Activated T-helper 17 cell treated with anti-CD3 and anti-CD28 coated beads, Interleukin-2, amount 50 U/mL, for 72 hours (primary cell): ENCODE measurements at regions not wholly inside any gene's neighbourhood (a gene's known extent, or its start where the extent isn't known, plus 50 kb on each side); places are given as distances from the start of the nearest gene placed in this dataset.
"Not testable (repeated sequence)": the region's sequence is repeated elsewhere in the genome, so short reads cannot be mapped to it uniquely, and the experiment has no call there.

ENCODE experiments used
- ATAC-seq: fragments of 150-1000 bp; cut with Tn5 transposase; replicated peaks from 2 replicates; pipeline ENCODE4 v1.10.0; 2021; ENCODE audit warnings: mild to moderate bottlenecking, moderate library complexity
- H3K27ac Mint-ChIP-seq: one replicate; pipeline ENCODE4 v1.8.0; 2022; ENCODE audit warnings: mixed read lengths
- H3K27me3 Mint-ChIP-seq: one replicate; pipeline ENCODE4 v1.8.0; 2022; ENCODE audit warnings: mixed read lengths
- H3K36me3 Mint-ChIP-seq: one replicate; pipeline ENCODE4 v1.8.0; 2022; ENCODE audit warnings: low read depth, mild to moderate bottlenecking, mixed read lengths
- H3K4me1 Mint-ChIP-seq: one replicate; pipeline ENCODE4 v1.8.0; 2022; ENCODE audit warnings: mixed read lengths
- H3K4me3 Mint-ChIP-seq: one replicate; pipeline ENCODE4 v1.8.0; 2022; ENCODE audit warnings: mild to moderate bottlenecking, mixed read lengths
- H3K9me3 Mint-ChIP-seq: one replicate; pipeline ENCODE4 v1.8.0; 2022; ENCODE audit warnings: mixed read lengths

DNA sequence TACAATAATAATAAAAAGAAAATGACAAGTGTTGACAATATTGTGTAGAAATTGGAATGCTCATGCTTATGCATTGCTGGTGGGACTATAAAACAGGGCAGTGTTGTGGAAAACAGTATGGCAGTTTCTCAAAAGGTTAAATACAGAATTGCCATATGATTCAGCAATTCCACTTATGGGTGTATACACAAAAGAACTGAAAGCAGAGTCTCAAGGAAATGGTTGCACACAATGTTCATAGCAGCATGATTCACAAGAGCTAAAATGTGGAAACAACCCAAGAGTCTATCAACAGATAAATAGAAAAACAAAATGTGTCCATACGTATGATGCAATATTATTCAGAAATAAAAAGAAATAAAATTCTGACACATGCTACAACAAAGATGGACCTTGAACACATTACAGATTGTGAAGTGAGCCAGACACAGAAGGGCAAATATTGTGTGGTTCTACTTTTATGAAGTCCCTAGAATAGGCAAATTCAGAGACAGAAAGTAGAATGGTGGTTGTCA lies 64.8 kb upstream of the GRM8 start:
- no peak overlapping the region for H3K27ac Mint-ChIP-seq
- ATAC-seq = peak; percentile 41
- H3K36me3 Mint-ChIP-seq = no peaks in the 10 kb centered on the region
- peaks cover 6% of the 10 kb centered on the region for H3K4me1 Mint-ChIP-seq
- H3K4me3 Mint-ChIP-seq = no peak overlapping the region
- H3K27me3 Mint-ChIP-seq = peaks cover 10% of the 10 kb centered on the region
- H3K9me3 Mint-ChIP-seq = peaks cover 4% of the 10 kb centered on the region

GRCh38 chr7:127316819-127317218 lies 64.1 kb upstream of the GRM8 start:
- H3K36me3 Mint-ChIP-seq, H3K27ac Mint-ChIP-seq, H3K4me3 Mint-ChIP-seq, H3K4me1 Mint-ChIP-seq, ATAC-seq, H3K9me3 Mint-ChIP-seq: not testable (repeated sequence)
- peaks cover 10% of the 10 kb centered on the region for H3K27me3 Mint-ChIP-seq

DNA sequence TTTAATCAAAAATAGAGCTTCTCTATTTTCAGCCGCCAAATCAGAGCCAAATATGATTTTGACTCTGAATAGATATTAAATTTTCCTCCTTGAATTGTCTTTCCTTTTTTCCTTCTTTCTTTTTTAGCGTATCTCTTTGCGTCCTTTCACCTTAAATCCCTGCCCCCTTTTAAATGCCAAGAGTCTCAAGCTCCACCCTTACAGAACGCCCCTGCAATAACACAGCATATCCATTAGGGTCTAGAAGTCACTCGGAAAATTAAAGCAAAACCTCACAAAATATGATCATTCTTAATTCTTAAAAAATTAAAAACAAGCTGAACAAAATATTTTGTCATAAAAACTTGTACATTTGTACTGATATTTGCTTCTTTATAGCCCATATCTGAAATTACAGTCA lies 51.3 kb upstream of the GRM8 start:
- peaks cover 6% of the 10 kb centered on the region for H3K9me3 Mint-ChIP-seq
- no peak overlapping the region for H3K27ac Mint-ChIP-seq
- no peaks in the 10 kb centered on the region for H3K36me3 Mint-ChIP-seq
- no peaks in the 10 kb centered on the region for H3K4me1 Mint-ChIP-seq
- ATAC-seq = no peak
- H3K27me3 Mint-ChIP-seq = peaks cover 15% of the 10 kb centered on the region
- no peak overlapping the region for H3K4me3 Mint-ChIP-seq

- Mint-ChIP-seq H3K27me3 (peaks cover 19% of the 10 kb centered on the region), H3K27ac (no peak overlapping the region), H3K36me3 (no peaks in the 10 kb centered on the region), H3K9me3 (peaks cover 6% of the 10 kb centered on the region), H3K4me3 (no peak overlapping the region), H3K4me1 (no peaks in the 10 kb centered on the region)
- no peak for ATAC-seq
Measured at GRCh38 chr7:127303102-127303501, 50.4 kb upstream of the GRM8 start.
